ENCODE measurements at regions not wholly inside any gene's neighbourhood (a gene's known extent, or its start where the extent isn't known, plus 50 kb on each side); places are given as distances from the start of the nearest gene placed in this dataset.
"Not testable (repeated sequence)": the region's sequence is repeated elsewhere in the genome, so short reads cannot be mapped to it uniquely, and the experiment has no call there.

DNA sequence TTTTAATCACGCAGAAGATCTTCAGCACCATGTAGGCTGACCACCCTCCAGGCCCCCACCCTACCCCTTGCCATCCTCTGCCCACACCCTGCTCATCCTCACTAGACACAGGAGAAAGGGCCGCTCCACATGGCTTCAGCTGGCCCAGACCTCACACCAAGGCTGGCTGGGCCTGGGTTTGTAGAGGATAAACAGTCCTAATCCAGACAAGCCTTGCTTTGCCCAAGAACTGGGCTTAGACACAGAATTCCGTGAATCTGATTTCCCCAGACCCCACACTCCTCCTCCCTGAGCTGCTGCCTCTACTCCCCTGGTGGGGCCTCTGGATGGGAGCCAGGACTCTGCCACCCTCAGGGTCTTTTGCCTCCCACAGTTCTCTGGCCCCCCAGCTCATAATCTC is 185.3 kb downstream of the CYP26B1 start:
- Histone ChIP-seq H3K4me3 (replicated peaks; ENCODE audit: low read depth, low read length) (no peak overlapping the region), H3K27me3 (replicated peaks; ENCODE audit: control insufficient read depth, insufficient read depth, low read length) (no peaks in the 10 kb centered on the region), H3K36me3 (ENCODE audit: control insufficient read depth, insufficient read depth, low read length) (no peaks in the 10 kb centered on the region)
- TF ChIP-seq, protein P1, sequence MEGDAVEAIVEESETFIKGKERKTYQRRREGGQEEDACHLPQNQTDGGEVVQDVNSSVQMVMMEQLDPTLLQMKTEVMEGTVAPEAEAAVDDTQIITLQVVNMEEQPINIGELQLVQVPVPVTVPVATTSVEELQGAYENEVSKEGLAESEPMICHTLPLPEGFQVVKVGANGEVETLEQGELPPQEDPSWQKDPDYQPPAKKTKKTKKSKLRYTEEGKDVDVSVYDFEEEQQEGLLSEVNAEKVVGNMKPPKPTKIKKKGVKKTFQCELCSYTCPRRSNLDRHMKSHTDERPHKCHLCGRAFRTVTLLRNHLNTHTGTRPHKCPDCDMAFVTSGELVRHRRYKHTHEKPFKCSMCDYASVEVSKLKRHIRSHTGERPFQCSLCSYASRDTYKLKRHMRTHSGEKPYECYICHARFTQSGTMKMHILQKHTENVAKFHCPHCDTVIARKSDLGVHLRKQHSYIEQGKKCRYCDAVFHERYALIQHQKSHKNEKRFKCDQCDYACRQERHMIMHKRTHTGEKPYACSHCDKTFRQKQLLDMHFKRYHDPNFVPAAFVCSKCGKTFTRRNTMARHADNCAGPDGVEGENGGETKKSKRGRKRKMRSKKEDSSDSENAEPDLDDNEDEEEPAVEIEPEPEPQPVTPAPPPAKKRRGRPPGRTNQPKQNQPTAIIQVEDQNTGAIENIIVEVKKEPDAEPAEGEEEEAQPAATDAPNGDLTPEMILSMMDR (IDR thresholded peaks at IDR 0.05; ENCODE audit: insufficient read depth, low read length, poor library complexity, severe bottlenecking) = no peak
- DNase-seq (ENCODE audit: extremely low read depth, insufficient read length) = no peak

DNA sequence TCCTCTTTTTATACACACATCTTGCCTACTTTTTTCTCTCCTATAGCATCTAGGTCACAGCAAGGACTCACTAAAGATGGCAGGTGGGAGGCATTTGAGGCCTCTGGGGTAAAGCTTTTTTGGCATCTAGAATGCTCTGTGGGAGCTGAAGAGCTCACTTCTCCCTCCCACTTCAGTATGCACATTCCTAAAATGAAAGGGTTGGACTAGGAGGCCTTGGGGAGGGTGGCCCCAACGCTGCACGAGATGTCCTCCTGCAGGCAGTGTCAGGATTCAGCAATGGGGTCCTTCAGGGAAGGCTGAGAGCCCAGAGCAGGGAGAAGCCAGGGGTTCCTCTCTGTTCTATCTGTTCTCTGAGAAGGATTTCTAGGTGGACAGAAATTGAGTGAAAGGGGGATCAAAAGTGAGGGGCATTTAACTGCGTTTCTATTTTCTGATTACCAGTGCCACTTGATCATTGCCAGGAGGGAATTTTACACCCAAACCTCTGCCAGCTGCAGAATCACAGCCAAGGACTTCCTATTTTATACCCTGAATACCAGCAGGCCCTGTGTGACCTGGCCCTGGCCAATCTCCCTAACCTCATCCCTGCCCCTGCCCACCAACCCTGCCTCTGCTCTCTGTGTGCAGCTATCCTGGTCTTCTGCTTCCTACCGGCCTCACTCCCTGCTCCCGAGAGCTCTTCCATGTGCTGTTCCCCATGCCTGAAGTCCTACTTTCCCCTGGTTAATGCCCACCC is 186.2 kb downstream of the CYP26B1 start:
- TF ChIP-seq, protein P1 (IDR thresholded peaks at IDR 0.05; ENCODE audit: insufficient read depth, low read length, poor library complexity, severe bottlenecking) = no peak
- Histone ChIP-seq H3K27me3 (replicated peaks; ENCODE audit: control insufficient read depth, insufficient read depth, low read length) (no peaks in the 10 kb centered on the region), H3K36me3 (ENCODE audit: control insufficient read depth, insufficient read depth, low read length) (no peaks in the 10 kb centered on the region), H3K4me3 (replicated peaks; ENCODE audit: low read depth, low read length) (no peak overlapping the region)
- no peak for DNase-seq (ENCODE audit: extremely low read depth, insufficient read length)

GRCh38 chr2:71959494-71959893 is 188.2 kb downstream of the CYP26B1 start:
- H3K4me3 ChIP-seq (replicated peaks; ENCODE audit: low read depth, low read length) = no peak overlapping the region
- TF ChIP-seq, protein P1 (IDR thresholded peaks at IDR 0.05; ENCODE audit: insufficient read depth, low read length, poor library complexity, severe bottlenecking) = no peak
- no peaks in the 10 kb centered on the region for H3K27me3 ChIP-seq (replicated peaks; ENCODE audit: control insufficient read depth, insufficient read depth, low read length)

DNA sequence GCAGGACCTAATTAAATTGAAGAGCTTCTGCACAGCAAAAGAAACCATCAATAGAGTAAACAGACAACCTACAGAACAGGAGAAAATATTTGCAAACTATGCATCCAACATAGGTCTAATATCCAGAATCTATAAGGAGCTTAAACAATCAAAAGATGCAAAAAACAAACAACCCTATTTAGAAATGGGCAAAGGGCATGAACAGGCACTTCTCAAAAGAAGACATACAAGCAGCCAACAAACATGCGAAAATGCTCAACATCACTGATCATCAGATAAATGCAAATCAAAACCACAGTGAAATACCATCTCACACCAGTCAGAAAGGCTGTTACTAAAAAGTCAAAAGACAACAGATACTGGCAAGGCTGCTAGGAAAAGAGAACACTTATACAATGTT is 189.2 kb downstream of the CYP26B1 start:
- H3K27me3 ChIP-seq (replicated peaks; ENCODE audit: control insufficient read depth, insufficient read depth, low read length); H3K4me3 ChIP-seq (replicated peaks; ENCODE audit: low read depth, low read length); H3K36me3 ChIP-seq (ENCODE audit: control insufficient read depth, insufficient read depth, low read length); DNase-seq (ENCODE audit: extremely low read depth, insufficient read length): not testable (repeated sequence)

More at GRCh38 chr2:71959494-71959893, 188.2 kb downstream of the CYP26B1 start:
- DNase-seq (ENCODE audit: extremely low read depth, insufficient read length) = no peak
- no peaks in the 10 kb centered on the region for H3K36me3 ChIP-seq (ENCODE audit: control insufficient read depth, insufficient read depth, low read length)

DNA sequence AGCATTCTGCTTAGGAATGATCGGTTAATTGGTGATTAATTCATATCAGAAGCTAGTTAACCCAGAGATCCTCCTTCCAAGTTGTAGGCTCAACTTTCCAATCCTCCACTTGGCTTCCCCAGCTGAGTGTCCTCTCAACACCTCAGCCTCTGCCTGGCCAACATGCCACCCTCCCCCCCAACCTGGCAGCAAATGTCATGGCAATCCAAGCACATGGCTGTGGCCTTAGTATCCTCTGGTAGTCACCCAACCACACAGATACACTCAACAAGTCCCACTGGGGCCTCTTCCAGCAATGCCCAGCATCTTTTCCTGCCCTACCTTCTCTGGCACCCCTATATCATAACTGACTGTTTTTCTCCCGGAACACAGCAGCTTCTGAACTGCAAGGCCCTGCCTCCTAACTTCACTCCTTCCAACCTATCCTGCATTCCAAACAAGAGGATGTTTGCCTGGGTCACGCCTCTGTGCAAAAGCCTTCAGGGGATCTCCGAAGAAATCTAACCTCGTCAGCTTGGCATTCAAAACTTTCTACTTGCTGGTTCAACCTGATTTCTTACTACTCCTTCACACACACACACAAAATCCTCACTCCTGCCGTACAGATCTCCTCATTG is 195.0 kb downstream of the CYP26B1 start:
- Histone ChIP-seq H3K27me3 (replicated peaks; ENCODE audit: control insufficient read depth, insufficient read depth, low read length) (no peaks in the 10 kb centered on the region), H3K36me3 (ENCODE audit: control insufficient read depth, insufficient read depth, low read length) (no peaks in the 10 kb centered on the region), H3K4me3 (replicated peaks; ENCODE audit: low read depth, low read length) (no peak overlapping the region)
- no peak for DNase-seq (ENCODE audit: extremely low read depth, insufficient read length)
- TF ChIP-seq, protein P1 (IDR thresholded peaks at IDR 0.05; ENCODE audit: insufficient read depth, low read length, poor library complexity, severe bottlenecking) = no peak

GRCh38 chr2:71951718-71952404 is 195.8 kb downstream of the CYP26B1 start:
- no peak for DNase-seq (ENCODE audit: extremely low read depth, insufficient read length)
- H3K4me3 ChIP-seq (replicated peaks; ENCODE audit: low read depth, low read length) = no peak overlapping the region
- TF ChIP-seq, protein P1 (IDR thresholded peaks at IDR 0.05; ENCODE audit: insufficient read depth, low read length, poor library complexity, severe bottlenecking) = no peak
- H3K27me3 ChIP-seq (replicated peaks; ENCODE audit: control insufficient read depth, insufficient read depth, low read length) = no peaks in the 10 kb centered on the region
- no peaks in the 10 kb centered on the region for H3K36me3 ChIP-seq (ENCODE audit: control insufficient read depth, insufficient read depth, low read length)

Data from GM06990 (cell line).